GM19468 (cell line): ENCODE measurements at regions not wholly inside any gene's neighbourhood (a gene's known extent, or its start where the extent isn't known, plus 50 kb on each side); places are given as distances from the start of the nearest gene placed in this dataset.

Experiments used
- ATAC-seq: cut with Tn5 transposase; IDR thresholded peaks from one replicate; pipeline ENCODE4 v1.9.1; 2021; ENCODE audit warnings: mild to moderate bottlenecking, moderate library complexity, moderate number of reproducible peaks; ENCODE audit not compliant: unreplicated experiment; ENCODE audit errors: extremely low read depth

GRCh38 chr4:175946472-175947116 is 119.0 kb upstream of the WDR17 start:
- ATAC-seq, result no peak

GRCh38 chr4:175947117-175947722 is 118.4 kb upstream of the WDR17 start:
- no peak for ATAC-seq

- no peak for ATAC-seq
These were observed 113.8 kb upstream of the WDR17 start for GRCh38 chr4:175951794-175952193.

DNA sequence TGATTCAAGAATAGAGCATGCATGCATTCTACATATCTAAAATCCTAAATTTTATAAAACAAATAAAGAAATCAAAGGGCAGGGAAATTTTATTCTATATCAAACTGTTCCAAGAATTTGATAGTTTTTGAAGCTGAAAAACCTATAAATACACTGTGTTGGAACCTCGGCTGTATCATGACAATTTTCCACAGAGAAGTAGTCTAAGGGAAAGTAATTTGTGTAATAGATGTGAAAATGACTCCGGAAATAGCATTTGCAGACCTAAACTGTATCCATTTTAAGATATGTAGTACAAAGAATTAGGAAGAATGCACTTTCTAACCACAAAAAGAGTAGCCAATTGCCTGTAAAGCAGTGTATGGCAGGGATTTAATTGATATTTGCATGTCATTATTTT is 112.5 kb upstream of the WDR17 start:
- ATAC-seq, result no peak

DNA sequence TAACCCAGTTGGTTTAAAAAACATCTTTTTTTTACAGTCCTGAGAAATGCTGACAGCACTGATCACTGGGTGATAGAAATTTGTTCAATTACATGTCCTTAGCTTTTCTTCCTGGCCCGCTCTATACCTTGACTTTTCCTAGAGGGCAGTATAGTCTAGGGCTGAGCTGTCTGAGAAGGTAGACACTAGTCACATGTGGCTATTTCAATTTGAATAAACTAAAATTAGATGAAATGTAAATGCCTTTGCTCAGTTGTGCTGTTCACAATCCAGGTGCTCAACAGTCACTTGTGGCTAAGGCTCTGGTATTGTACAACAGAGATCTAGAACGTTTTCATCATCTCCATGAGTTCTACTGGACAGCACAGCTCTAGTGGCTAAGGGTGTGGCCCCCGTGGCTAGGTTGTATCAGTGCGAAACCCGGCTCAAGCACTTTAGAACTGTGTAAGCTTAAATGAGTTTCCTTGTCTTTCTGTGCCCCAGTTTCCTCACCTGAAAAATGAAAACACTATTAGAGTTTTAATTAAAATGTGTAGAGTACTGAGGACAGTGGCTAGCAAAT is 111.6 kb upstream of the WDR17 start:
- ATAC-seq, result peak; percentile 82

GRCh38 chr4:175954685-175955084 is 111.0 kb upstream of the WDR17 start:
- no peak for ATAC-seq

- ATAC-seq, result peak; percentile 64
These were observed 104.0 kb upstream of the WDR17 start for GRCh38 chr4:175961604-175962003.

- no peak for ATAC-seq
These were observed 95.6 kb upstream of the WDR17 start for GRCh38 chr4:175970072-175970471.

DNA sequence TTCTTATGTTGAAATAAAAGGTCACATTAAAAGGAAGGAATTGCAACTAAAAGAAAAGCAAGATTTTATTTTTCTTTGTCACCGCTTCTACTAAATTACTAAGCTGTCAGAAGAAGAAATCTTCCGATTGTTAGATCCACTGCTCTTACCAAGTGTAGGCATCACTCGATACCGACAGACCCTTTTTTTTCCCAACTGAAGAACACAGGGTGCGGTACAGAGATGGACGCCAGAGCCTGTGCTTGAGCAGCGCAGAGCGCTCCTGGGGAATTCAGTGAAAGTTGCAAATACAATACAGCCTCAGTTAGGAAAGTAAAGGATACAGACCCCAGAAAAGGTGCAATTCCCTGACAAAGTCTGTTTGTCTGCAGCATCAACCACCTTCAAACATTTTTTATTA is 94.9 kb upstream of the WDR17 start:
- no peak for ATAC-seq

- ATAC-seq, result no peak
These were observed 94.1 kb upstream of the WDR17 start for GRCh38 chr4:175971388-175972179.

DNA sequence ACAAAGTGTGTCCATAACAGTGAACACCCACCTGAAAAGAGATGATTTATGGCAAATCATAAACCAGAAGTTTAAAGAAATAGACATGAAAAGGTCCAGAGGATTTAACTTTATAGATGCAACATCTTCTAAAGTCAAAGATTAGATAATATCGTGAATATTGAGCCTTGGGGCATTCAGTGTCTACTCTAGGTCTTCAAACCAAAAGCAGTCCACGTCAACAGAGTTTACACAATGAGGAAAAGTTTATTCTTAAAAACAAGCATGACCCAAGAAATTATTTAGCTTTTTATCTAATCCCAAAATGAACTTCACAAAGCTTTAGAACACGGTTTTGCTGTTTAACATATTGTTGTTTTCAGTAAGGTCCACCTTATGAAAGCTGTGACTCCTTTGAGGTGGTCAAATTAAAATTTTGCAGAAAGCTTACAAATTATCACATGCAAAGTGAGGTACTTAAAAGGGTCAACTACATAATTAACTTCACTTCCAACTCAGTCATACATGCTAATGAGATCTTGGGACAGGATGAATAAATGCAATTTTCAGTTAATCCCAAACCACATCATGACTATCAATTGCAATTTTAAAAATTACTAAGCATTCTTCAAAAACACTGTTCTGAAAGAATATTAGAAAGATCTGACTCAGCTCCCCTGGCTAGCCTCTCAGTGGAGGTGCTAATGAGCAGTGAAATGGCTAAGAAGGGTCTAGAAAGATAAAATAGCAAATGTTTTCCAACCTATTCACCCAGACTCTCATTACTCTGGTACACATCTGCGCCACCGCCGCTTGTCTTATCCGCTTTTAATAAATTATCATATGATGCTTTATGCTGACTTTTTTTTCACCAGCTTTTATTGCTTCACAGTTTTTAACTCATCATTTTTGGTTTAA is 92.4 kb upstream of the WDR17 start:
- no peak for ATAC-seq

DNA sequence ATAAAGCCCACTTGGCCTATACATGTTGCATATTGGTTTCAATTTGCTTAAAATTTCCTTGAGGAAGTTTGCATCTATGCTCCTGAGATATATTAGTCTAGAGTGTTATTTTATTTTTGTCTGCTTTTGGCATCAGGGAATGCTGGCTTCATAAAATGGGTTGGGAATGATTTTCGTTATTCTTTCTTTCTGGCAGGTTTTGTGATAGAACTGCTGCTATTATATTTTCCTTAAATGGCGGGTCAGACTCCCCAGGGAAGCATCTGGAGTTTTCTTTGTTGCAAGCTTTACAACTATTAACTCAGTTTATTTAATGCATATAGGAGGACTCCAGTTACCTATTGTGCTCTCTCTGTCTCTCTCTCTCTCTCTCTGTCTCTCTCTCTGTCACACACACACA is 82.0 kb upstream of the WDR17 start:
- ATAC-seq, result no peak

GRCh38 chr4:175986668-175987067 is 79.0 kb upstream of the WDR17 start:
- no peak for ATAC-seq

GRCh38 chr4:175988511-175988910 is 77.1 kb upstream of the WDR17 start:
- no peak for ATAC-seq

- ATAC-seq, result no peak
These were observed 69.4 kb upstream of the WDR17 start for GRCh38 chr4:175996206-175996605.

- no peak for ATAC-seq
These were observed 68.3 kb upstream of the WDR17 start for GRCh38 chr4:175997291-175997690.

DNA sequence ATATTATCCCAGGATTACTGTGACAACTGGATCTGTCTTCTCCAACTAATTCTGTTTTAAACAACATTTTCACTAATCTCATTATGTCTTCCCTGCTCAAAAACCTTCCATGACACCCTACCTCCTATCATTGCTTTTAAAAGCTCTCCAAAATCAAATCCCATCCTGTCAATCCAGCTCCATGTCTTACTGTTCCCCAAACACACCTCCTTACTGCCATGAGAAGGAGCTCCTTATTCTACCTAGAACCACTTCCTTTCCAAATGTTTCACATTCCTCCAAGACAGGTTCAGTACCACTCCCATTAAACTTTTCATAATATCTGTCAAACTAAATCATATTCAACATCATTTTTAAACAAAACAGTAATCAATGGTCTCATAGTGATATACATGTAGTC is 66.9 kb upstream of the WDR17 start:
- ATAC-seq, result no peak

DNA sequence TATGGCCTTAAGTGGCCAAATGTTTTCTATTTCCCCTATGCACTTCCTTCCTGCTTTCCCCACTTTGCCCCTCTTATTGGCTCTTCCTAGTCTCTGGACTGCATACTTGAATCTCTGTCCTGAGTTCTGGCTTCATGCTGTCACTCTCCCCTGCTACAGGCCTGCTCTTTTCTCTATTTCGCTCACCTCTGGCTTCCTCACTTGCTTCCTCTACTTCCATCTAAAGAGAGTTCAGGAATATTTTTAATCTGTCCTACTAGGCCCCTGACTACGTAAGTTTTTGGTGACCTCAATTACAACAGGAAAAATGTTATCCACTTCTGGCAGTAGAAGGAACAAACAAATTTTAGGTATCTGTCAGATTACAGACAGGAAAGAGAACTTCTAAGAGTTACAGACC is 65.7 kb upstream of the WDR17 start:
- no peak for ATAC-seq

DNA sequence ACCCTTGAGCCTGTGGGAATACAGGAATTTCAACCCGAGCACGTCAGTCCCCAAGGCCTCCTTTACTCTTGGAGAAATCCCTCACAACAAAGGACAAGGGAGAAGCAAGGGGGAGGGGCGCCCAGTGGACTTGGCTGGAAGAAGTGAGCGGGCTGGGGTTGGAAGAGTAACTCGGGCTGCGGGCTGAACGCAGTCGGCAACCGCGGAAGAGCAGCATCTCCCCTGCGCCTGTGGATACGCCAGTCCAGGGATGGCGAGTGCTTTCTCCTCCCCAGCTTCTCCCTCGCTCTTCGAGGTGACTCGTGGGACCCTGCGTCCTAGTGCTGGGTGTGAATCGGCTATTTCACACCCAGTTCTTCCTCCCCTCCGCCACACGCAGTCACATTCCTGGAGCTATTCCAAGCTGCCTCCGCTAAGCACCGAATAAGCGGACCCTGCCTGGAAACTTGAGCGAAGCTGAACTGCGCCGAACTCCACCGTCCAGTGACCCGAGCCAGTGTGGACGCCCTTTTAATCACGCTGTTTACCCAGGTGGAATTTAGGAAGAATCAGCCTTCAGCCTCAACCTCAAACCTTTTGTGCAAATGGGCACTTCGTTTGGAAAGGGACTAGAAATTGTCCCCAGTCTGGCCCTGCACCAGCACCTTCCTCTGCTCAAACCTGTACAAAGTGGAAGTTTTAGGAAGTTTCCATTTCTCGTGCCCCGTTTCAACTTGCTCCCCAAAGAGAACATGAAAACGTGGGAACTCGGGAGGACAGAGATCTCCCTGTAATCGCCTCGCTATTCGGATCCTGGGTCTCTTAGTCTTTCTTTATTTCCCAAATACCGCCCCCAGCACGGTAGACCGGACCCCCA is 64.3 kb upstream of the WDR17 start:
- no peak for ATAC-seq
